ENCODE measurements at regions not wholly inside any gene's neighbourhood (a gene's known extent, or its start where the extent isn't known, plus 50 kb on each side); places are given as distances from the start of the nearest gene placed in this dataset.

GRCh38 chr4:158384414-158384813 lies 137.3 kb upstream of the RXFP1 start:
- Histone ChIP-seq H3K9ac (ENCODE audit: low read depth, low read length, poor library complexity, severe bottlenecking) (no peak overlapping the region), H3K9me2 (replicated peaks; ENCODE audit: low read depth, low read length) (no peaks in the 10 kb centered on the region), H3F3A (ENCODE audit: low read depth) (no peaks in the 10 kb centered on the region), H3K9me3 (ENCODE audit: insufficient read depth, low read depth, low read length) (no peaks in the 10 kb centered on the region), H3K36me3 (ENCODE audit: insufficient read depth, low read length) (no peaks in the 10 kb centered on the region), H3K4me1 (ENCODE audit: insufficient read depth, low read length, poor library complexity, severe bottlenecking) (no peaks in the 10 kb centered on the region), H4K20me1 (ENCODE audit: insufficient read depth, low read length, poor library complexity, severe bottlenecking) (no peaks in the 10 kb centered on the region), H3K27me3 (ENCODE audit: insufficient read depth, low read length, poor library complexity, severe bottlenecking) (no peaks in the 10 kb centered on the region), H3K4me2 (ENCODE audit: low read depth, low read length, poor library complexity, severe bottlenecking) (no peak overlapping the region), H3K4me3 (ENCODE audit: low read length, poor library complexity, severe bottlenecking) (no peak overlapping the region), H3K79me2 (ENCODE audit: insufficient read depth, low read length) (no peaks in the 10 kb centered on the region), H2AFZ (ENCODE audit: low read length) (no peak overlapping the region)
- TF ChIP-seq CTCF (conservative IDR thresholded peaks at IDR 0.05; ENCODE audit: low read length): no peak

GRCh38 chr4:158395343-158395742 lies 126.3 kb upstream of the RXFP1 start:
- Histone ChIP-seq H3K27me3 (ENCODE audit: insufficient read depth, low read length, poor library complexity, severe bottlenecking) (no peaks in the 10 kb centered on the region), H3K79me2 (ENCODE audit: insufficient read depth, low read length) (no peaks in the 10 kb centered on the region), H4K20me1 (ENCODE audit: insufficient read depth, low read length, poor library complexity, severe bottlenecking) (no peaks in the 10 kb centered on the region), H3K9me3 (ENCODE audit: insufficient read depth, low read depth, low read length) (no peaks in the 10 kb centered on the region), H3K4me1 (ENCODE audit: insufficient read depth, low read length, poor library complexity, severe bottlenecking) (no peaks in the 10 kb centered on the region), H3F3A (ENCODE audit: low read depth) (no peaks in the 10 kb centered on the region), H2AFZ (ENCODE audit: low read length) (no peak overlapping the region), H3K4me3 (ENCODE audit: low read length, poor library complexity, severe bottlenecking) (no peak overlapping the region), H3K36me3 (ENCODE audit: insufficient read depth, low read length) (no peaks in the 10 kb centered on the region), H3K4me2 (ENCODE audit: low read depth, low read length, poor library complexity, severe bottlenecking) (no peak overlapping the region), H3K9me2 (replicated peaks; ENCODE audit: low read depth, low read length) (no peaks in the 10 kb centered on the region), H3K9ac (ENCODE audit: low read depth, low read length, poor library complexity, severe bottlenecking) (no peak overlapping the region)
- TF ChIP-seq EZH2phosphoT487 (IDR thresholded peaks at IDR 0.05; ENCODE audit: borderline replicate concordance) (no peak), CTCF (conservative IDR thresholded peaks at IDR 0.05; ENCODE audit: low read length) (no peak)

DNA sequence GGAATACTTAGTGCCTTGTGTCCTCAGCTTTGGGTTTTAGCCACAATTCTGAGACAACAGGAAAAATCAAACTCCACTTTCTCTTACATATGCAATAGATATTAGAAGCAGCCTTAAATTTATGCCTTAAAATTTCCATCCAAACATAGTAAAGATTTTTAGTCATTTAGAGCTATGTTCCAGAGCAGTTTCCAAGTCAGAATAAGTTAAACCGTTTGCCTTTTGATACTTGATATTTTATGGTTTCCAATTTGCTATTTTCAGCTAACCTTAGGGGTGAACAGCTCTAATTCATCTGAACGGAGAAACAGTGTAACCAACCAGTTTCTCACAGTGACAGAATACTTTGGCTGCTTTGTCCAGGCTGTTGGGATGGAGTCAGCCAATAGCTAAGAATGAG lies 125.8 kb upstream of the RXFP1 start:
- Histone ChIP-seq H3K4me1 (ENCODE audit: insufficient read depth, low read length, poor library complexity, severe bottlenecking) (no peaks in the 10 kb centered on the region), H4K20me1 (ENCODE audit: insufficient read depth, low read length, poor library complexity, severe bottlenecking) (no peaks in the 10 kb centered on the region), H3K4me3 (ENCODE audit: low read length, poor library complexity, severe bottlenecking) (no peak overlapping the region), H3F3A (ENCODE audit: low read depth) (no peaks in the 10 kb centered on the region), H2AFZ (ENCODE audit: low read length) (no peak overlapping the region), H3K4me2 (ENCODE audit: low read depth, low read length, poor library complexity, severe bottlenecking) (no peak overlapping the region), H3K36me3 (ENCODE audit: insufficient read depth, low read length) (no peaks in the 10 kb centered on the region), H3K9me3 (ENCODE audit: insufficient read depth, low read depth, low read length) (no peaks in the 10 kb centered on the region), H3K9ac (ENCODE audit: low read depth, low read length, poor library complexity, severe bottlenecking) (no peak overlapping the region), H3K9me2 (replicated peaks; ENCODE audit: low read depth, low read length) (no peaks in the 10 kb centered on the region), H3K79me2 (ENCODE audit: insufficient read depth, low read length) (no peaks in the 10 kb centered on the region), H3K27me3 (ENCODE audit: insufficient read depth, low read length, poor library complexity, severe bottlenecking) (no peaks in the 10 kb centered on the region)
- no peak for TF ChIP-seq CTCF (conservative IDR thresholded peaks at IDR 0.05; ENCODE audit: low read length)
- no peak for TF ChIP-seq EZH2phosphoT487 (IDR thresholded peaks at IDR 0.05; ENCODE audit: borderline replicate concordance)

Measured in Loucy (cell line).